Mesenchymal stem cell (in vitro differentiated cells and primary cell): ENCODE measurements at regions not wholly inside any gene's neighbourhood (a gene's known extent, or its start where the extent isn't known, plus 50 kb on each side); places are given as distances from the start of the nearest gene placed in this dataset.
A peak's percentile ranks its signal among the peaks of the same experiment; 100 is the strongest.

ENCODE experiments used
- DNase-seq: peaks from one replicate; pipeline ENCODE4 v3.0.0-alpha.2; 2013
- H2AFZ ChIP-seq: one replicate; pipeline ENCODE4 v1.6.1; 2013; ENCODE audit warnings: low read depth, mild to moderate bottlenecking, control low read depth, inconsistent platforms, low read length, moderate library complexity
- H2AK5ac ChIP-seq: 2 replicates; pipeline ENCODE4 v1.6.1; 2013; ENCODE audit warnings: low read length, moderate library complexity, mild to moderate bottlenecking, inconsistent platforms; ENCODE audit not compliant: severe bottlenecking
- H2BK120ac ChIP-seq: one replicate; pipeline ENCODE4 v1.6.1; 2013; ENCODE audit warnings: low read depth, mild to moderate bottlenecking, inconsistent platforms, low read length, moderate library complexity
- H2BK12ac ChIP-seq, 2 experiments: one replicate each; pipeline ENCODE4 v1.6.1; 2013; ENCODE audit warnings: inconsistent platforms in 2 of 2, low read length in 2 of 2, mild to moderate bottlenecking in 2 of 2, moderate library complexity in 2 of 2, control low read depth in 1 of 2
- H2BK15ac ChIP-seq: one replicate; pipeline ENCODE4 v1.6.1; 2013; ENCODE audit warnings: mild to moderate bottlenecking, low read depth, inconsistent platforms; ENCODE audit not compliant: poor library complexity, severe bottlenecking
- H2BK5ac ChIP-seq: 2 replicates; pipeline ENCODE4 v1.6.1; 2013; ENCODE audit warnings: low read depth, mild to moderate bottlenecking, low read length, control low read depth, inconsistent platforms; ENCODE audit not compliant: poor library complexity, severe bottlenecking
- H3K14ac ChIP-seq, 2 experiments: one replicate each; pipeline ENCODE4 v1.6.1; 2013; ENCODE audit warnings: inconsistent platforms in 2 of 2, low read length in 2 of 2, control low read depth in 1 of 2, mild to moderate bottlenecking in 1 of 2, moderate library complexity in 1 of 2
- H3K18ac ChIP-seq, 2 experiments: one replicate each; pipeline ENCODE4 v1.6.1; 2013; ENCODE audit warnings: inconsistent platforms in 2 of 2, low read length in 2 of 2, control low read depth in 1 of 2, low read depth in 1 of 2, mild to moderate bottlenecking in 1 of 2
- H3K23ac ChIP-seq, 2 experiments: one replicate each; pipeline ENCODE4 v1.6.1; 2013; ENCODE audit warnings: inconsistent platforms in 2 of 2, low read length in 2 of 2, mild to moderate bottlenecking in 2 of 2, moderate library complexity in 2 of 2, control low read depth in 1 of 2
- H3K27ac ChIP-seq: 2 replicates; pipeline ENCODE4 v1.5.1; 2013; ENCODE audit warnings: mild to moderate bottlenecking, moderate library complexity, low read length, control low read depth, inconsistent platforms; ENCODE audit not compliant: poor library complexity, severe bottlenecking
- H3K27me3 ChIP-seq, 2 experiments: 2 replicates each; pipeline versions ENCODE4 v1.6.1 to v1.7.0; 2013; ENCODE audit warnings: low read length in 2 of 2, mild to moderate bottlenecking in 2 of 2, moderate library complexity in 2 of 2, control low read depth in 1 of 2, inconsistent platforms in 1 of 2; ENCODE audit not compliant: control insufficient read depth in 1 of 2, insufficient read depth in 1 of 2
- H3K36me3 ChIP-seq, 2 experiments: 2 replicates each; pipeline versions ENCODE4 v1.6.1 to v1.7.0; 2013; ENCODE audit warnings: low read length in 2 of 2, control low read depth in 1 of 2, inconsistent platforms in 1 of 2, low read depth in 1 of 2, mild to moderate bottlenecking in 1 of 2; ENCODE audit not compliant: insufficient read depth in 2 of 2, control insufficient read depth in 1 of 2
- H3K4ac ChIP-seq, 2 experiments: one replicate each; pipeline ENCODE4 v1.6.1; 2013; ENCODE audit warnings: inconsistent platforms in 2 of 2, low read length in 2 of 2, mild to moderate bottlenecking in 2 of 2, moderate library complexity in 2 of 2, control low read depth in 1 of 2, low read depth in 1 of 2
- H3K4me1 ChIP-seq: 2 replicates; pipeline ENCODE4 v1.6.1; 2013; ENCODE audit warnings: low read depth, low read length, control low read depth; ENCODE audit not compliant: control insufficient read depth, insufficient read depth
- H3K4me2 ChIP-seq: 2 replicates; pipeline ENCODE4 v1.6.1; 2013; ENCODE audit warnings: low read length, mild to moderate bottlenecking, inconsistent platforms; ENCODE audit not compliant: poor library complexity, severe bottlenecking
- H3K4me3 ChIP-seq, 2 experiments: 2 replicates each; pipeline versions ENCODE4 v1.5.1 to v1.7.0; 2013; ENCODE audit warnings: low read length in 2 of 2, mild to moderate bottlenecking in 2 of 2, control low read depth in 1 of 2, low read depth in 1 of 2; ENCODE audit not compliant: insufficient read depth in 1 of 2
- H3K79me1 ChIP-seq: replicated peaks from 2 replicates; pipeline ENCODE4 v1.6.1; 2013; ENCODE audit warnings: mild to moderate bottlenecking, control low read depth, low read length, inconsistent platforms; ENCODE audit not compliant: poor library complexity, severe bottlenecking
- H3K9ac ChIP-seq: 2 replicates; pipeline ENCODE4 v1.7.0; 2013; ENCODE audit warnings: mild to moderate bottlenecking, low read length, moderate library complexity
- H3K9me3 ChIP-seq: 2 replicates; pipeline ENCODE4 v1.7.0; 2013; ENCODE audit warnings: mild to moderate bottlenecking, low read length; ENCODE audit not compliant: control insufficient read depth
- H4K8ac ChIP-seq: one replicate; pipeline ENCODE4 v1.6.1; 2013; ENCODE audit warnings: inconsistent platforms, mild to moderate bottlenecking, low read length, moderate library complexity
- H4K91ac ChIP-seq: one replicate; pipeline ENCODE4 v1.6.1; 2013; ENCODE audit warnings: mild to moderate bottlenecking, low read length, inconsistent platforms
- WGBS: methylation state at CpG from one replicate; pipeline ENCODE4 v1.1.7; 2013; ENCODE audit warnings: mixed read lengths; 5-methylcytosine and 5-hydroxymethylcytosine counted together

DNA sequence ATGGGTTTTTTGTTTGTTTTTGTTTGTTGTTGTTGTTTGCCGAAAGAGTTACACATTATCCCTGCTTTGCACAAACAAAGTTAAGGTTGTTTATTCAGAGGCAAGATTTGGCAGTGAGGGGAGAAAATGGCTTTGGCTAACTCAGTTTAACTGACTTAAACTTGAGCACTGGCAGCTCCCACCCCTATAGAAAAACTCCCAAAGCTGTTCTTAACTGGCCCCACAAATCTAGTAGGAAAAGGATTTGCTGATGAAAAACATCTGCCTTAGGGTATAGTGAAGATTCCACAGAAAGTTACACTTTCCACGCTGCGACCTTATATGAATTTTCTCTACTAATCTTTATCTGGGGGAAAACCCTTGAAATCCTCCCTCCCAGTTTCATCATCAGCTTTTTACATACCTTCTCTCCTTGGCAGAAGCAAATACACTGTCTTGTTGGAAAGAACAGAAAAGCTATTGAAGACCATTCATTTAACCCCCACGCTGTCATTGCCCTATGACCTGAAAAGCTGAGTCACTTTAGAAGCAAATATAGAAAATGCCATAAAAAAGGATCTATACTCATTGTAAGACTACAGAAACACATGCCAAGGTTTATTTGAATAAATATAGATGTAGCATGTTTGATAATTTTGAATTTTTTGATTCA lies 551.7 kb downstream of the NR2F2 start:
- Histone ChIP-seq H3K79me1 (no peaks in the 10 kb centered on the region), H2BK120ac (peak overlapping the region; percentile 19), H3K18ac (no peak overlapping the region), H2AFZ (no peak overlapping the region), H3K4me3 (no peak overlapping the region), H3K27ac (no peak overlapping the region), H2BK15ac (no peak overlapping the region), H2BK12ac (no peak overlapping the region), H3K9ac (no peak overlapping the region), H3K4me2 (no peak overlapping the region), H3K9me3 (peaks cover 3% of the 10 kb centered on the region), H3K14ac (no peak overlapping the region), H3K4me1 (no peaks in the 10 kb centered on the region), H2AK5ac (no peak overlapping the region), H4K91ac (no peak overlapping the region), H4K8ac (no peak overlapping the region), H3K4ac (no peak overlapping the region), H3K23ac (no peak overlapping the region), H3K27me3 (no peaks in the 10 kb centered on the region), H3K36me3 (no peaks in the 10 kb centered on the region), H2BK5ac (no peak overlapping the region)
- 90% methylated on average over 3 of the region's 4 CpGs for WGBS
- peak; percentile 35 for DNase-seq

DNA sequence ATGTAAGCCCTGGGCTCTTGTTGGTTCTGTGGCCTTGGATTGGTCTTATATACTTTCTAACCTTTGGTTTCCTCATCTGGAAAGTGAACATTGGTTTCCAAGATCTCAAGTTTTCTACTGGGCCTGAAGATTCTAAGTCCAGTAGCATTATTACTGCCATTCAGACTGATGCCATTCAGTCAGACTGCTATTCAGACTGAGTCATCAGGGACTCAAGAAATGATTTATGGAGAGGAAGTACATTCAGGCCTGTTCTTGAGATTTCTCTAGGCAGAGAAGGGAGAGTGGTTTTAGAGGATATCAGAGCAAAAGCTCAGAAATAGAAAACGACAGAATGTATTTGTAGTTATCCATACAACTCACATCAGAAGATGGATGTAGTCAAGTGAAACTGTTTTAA lies 557.2 kb downstream of the NR2F2 start:
- no peak overlapping the region for H2AK5ac ChIP-seq
- no peaks in the 10 kb centered on the region for H3K79me1 ChIP-seq
- no peak overlapping the region for H2BK5ac ChIP-seq
- no peak overlapping the region for H2BK15ac ChIP-seq
- H3K4me3 ChIP-seq: no peak overlapping the region
- DNase-seq: peak; percentile 71
- no peak overlapping the region for H3K23ac ChIP-seq
- H3K4me2 ChIP-seq: no peak overlapping the region
- no peak overlapping the region for H2BK12ac ChIP-seq
- no peak overlapping the region for H4K91ac ChIP-seq
- H3K36me3 ChIP-seq: no peaks in the 10 kb centered on the region
- H3K27me3 ChIP-seq: no peaks in the 10 kb centered on the region
- no peak overlapping the region for H3K27ac ChIP-seq
- no peak overlapping the region for H3K4ac ChIP-seq
- no peak overlapping the region for H3K18ac ChIP-seq
- WGBS: no CpG with 5 or more reads among the region's 1 CpG
- H4K8ac ChIP-seq: no peak overlapping the region
- H3K9me3 ChIP-seq: peaks cover 3% of the 10 kb centered on the region
- no peak overlapping the region for H3K9ac ChIP-seq
- H2BK120ac ChIP-seq: no peak overlapping the region
- H3K4me1 ChIP-seq: no peaks in the 10 kb centered on the region
- no peak overlapping the region for H2AFZ ChIP-seq
- no peak overlapping the region for H3K14ac ChIP-seq

DNA sequence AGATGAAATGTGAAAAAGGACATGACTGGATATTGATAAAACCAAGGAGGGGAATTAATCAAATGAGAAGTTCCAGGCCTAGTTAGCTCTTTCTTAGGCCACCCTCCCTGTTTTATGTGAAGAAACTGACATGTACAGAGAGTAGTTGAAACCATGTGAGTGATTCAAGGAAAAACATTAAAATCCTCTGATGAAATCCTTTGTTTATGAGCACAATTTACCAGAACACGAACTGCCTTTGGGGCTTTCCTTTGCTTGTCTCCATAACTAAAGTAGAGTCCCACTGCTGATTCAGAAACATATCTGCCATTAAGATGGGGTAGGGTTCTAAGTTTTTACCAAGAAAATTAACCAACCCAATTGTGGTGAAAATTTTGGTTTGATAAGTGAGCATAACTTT lies 558.3 kb downstream of the NR2F2 start:
- Histone ChIP-seq H2BK15ac (no peak overlapping the region), H3K9me3 (peaks cover 3% of the 10 kb centered on the region), H3K27me3 (no peaks in the 10 kb centered on the region), H3K79me1 (no peaks in the 10 kb centered on the region), H3K9ac (no peak overlapping the region), H3K4me3 (no peak overlapping the region), H3K4me2 (no peak overlapping the region), H2BK12ac (no peak overlapping the region), H4K91ac (no peak overlapping the region), H3K27ac (no peak overlapping the region), H4K8ac (no peak overlapping the region), H2AFZ (no peak overlapping the region), H2BK5ac (no peak overlapping the region), H3K4ac (no peak overlapping the region), H2AK5ac (no peak overlapping the region), H3K36me3 (no peaks in the 10 kb centered on the region), H3K18ac (peak overlapping the region in 1 of 2 experiments; percentile 6), H2BK120ac (no peak overlapping the region), H3K4me1 (no peaks in the 10 kb centered on the region), H3K23ac (no peak overlapping the region), H3K14ac (no peak overlapping the region)
- WGBS: no CpG with 5 or more reads among the region's 1 CpG
- peak; percentile 71 for DNase-seq

DNA sequence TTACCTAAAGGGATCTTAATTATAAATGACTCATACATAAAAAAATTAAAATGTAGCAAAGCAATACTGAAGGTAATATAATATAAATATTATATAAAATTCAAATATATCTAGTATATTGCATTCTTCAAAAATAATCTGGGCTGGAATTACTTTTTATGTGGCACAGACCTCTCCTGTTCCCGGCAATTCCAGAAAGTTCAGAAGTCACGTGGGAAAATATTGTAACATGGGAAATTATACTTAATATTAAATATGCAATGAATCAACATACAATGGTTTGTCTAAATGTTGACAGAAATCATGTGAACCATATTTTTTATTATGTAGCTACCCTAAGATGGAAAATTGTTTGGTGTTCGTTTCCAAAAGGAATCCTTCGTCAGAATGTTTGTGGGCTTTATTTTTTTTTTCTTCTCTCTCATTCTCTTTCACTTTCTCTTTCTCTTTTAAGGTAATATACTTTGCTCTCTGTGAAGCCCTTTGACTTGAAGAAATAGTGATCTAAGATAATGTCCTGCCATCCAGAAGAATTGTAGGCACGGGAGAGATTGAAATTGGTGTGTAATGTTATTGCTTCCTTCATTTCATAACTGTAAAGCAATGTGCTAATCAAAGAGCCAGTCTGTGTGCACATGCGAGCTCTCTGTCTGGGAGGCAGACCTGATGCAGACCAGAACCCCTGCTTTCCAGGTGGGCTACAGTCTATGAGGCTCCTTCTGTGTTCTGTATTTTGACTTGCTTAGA lies 559.4 kb downstream of the NR2F2 start:
- peak overlapping the region in 1 of 2 experiments; percentile 45 for H3K18ac ChIP-seq
- no peak overlapping the region for H3K27ac ChIP-seq
- H3K4me1 ChIP-seq: no peaks in the 10 kb centered on the region
- WGBS: 51% methylated on average over 2 of the region's 6 CpGs
- peak overlapping the region; percentile 85 for H2AFZ ChIP-seq
- no peak overlapping the region for H2BK15ac ChIP-seq
- peak overlapping the region; percentile 27 for H3K4me2 ChIP-seq
- H3K9me3 ChIP-seq: no peaks in the 10 kb centered on the region
- peak overlapping the region in 1 of 2 experiments; percentile 74 for H3K4me3 ChIP-seq
- no peak overlapping the region for H3K23ac ChIP-seq
- H2AK5ac ChIP-seq: no peak overlapping the region
- no peak overlapping the region for H2BK120ac ChIP-seq
- H3K14ac ChIP-seq: no peak overlapping the region
- peak overlapping the region; percentile 59 for H4K8ac ChIP-seq
- peak overlapping the region; percentile 77 for H3K9ac ChIP-seq
- H2BK5ac ChIP-seq: no peak overlapping the region
- H3K4ac ChIP-seq: no peak overlapping the region
- no peaks in the 10 kb centered on the region for H3K79me1 ChIP-seq
- no peak overlapping the region for H2BK12ac ChIP-seq
- H4K91ac ChIP-seq: no peak overlapping the region
- no peaks in the 10 kb centered on the region for H3K36me3 ChIP-seq
- peak; percentile 48 for DNase-seq
- no peaks in the 10 kb centered on the region for H3K27me3 ChIP-seq
